ENCODE measurements at regions not wholly inside any gene's neighbourhood (a gene's known extent, or its start where the extent isn't known, plus 50 kb on each side); places are given as distances from the start of the nearest gene placed in this dataset.

- Histone ChIP-seq H3K4me3 (no peak overlapping the region), H3K4me1 (no peaks in the 10 kb centered on the region), H3K27me3 (peaks cover 0 to 21% (median 0%) of the 10 kb centered on the region in 4 donors), H3K9me3 (peaks cover 0 to 3% (median 0%) of the 10 kb centered on the region in 4 donors), H3K36me3 (no peaks in the 10 kb centered on the region), H3K27ac (replicated peaks in 1 of 4) (no peak overlapping the region)
- TF ChIP-seq CTCF (IDR thresholded peaks at IDR 0.05) (no peak), POLR2AphosphoS5 (IDR thresholded peaks at IDR 0.05) (no peak), EP300 (IDR thresholded peaks at IDR 0.05) (no peak)
- DNase-seq (ENCODE audit: extremely low spot score), result no peak
- intact Hi-C loops (cut with DNase I), result no loop called here
These were observed 67.8 kb downstream of the GP2 start for GRCh38 chr16:20259541-20259940.

GRCh38 chr16:20257234-20257633, 70.1 kb downstream of the GP2 start:
- 60% methylated on average over 3 of the region's 3 CpGs for WGBS
- TF ChIP-seq EP300 (IDR thresholded peaks at IDR 0.05) (no peak), POLR2A (IDR thresholded peaks at IDR 0.05; ENCODE audit: low read depth) (no peak), POLR2AphosphoS5 (IDR thresholded peaks at IDR 0.05) (no peak), CTCF (IDR thresholded peaks at IDR 0.05) (no peak)

GRCh38 chr16:20255002-20255401, 72.3 kb downstream of the GP2 start:
- DNase-seq (ENCODE audit: extremely low spot score), result no peak
- H3K36me3 ChIP-seq, result no peaks in the 10 kb centered on the region
- no peaks in the 10 kb centered on the region for H3K4me1 ChIP-seq
- no peaks in the 10 kb centered on the region for H3K27me3 ChIP-seq
- no peak overlapping the region for H3K27ac ChIP-seq (replicated peaks in 1 of 4)
- no peak overlapping the region for H3K4me3 ChIP-seq
- intact Hi-C loops (cut with DNase I), result no loop called here
- TF ChIP-seq POLR2A (IDR thresholded peaks at IDR 0.05; ENCODE audit: low read depth) (no peak), EP300 (IDR thresholded peaks at IDR 0.05) (no peak)
- H3K9me3 ChIP-seq, result peaks cover 0 to 3% (median 0%) of the 10 kb centered on the region in 4 donors
- WGBS, result 74% methylated on average over 1 of the region's 1 CpG

More at GRCh38 chr16:20257234-20257633, 70.1 kb downstream of the GP2 start:
- Histone ChIP-seq H3K27ac (replicated peaks in 1 of 4) (no peak overlapping the region), H3K4me3 (no peak overlapping the region), H3K36me3 (no peaks in the 10 kb centered on the region), H3K27me3 (peaks cover 0 to 8% (median 0%) of the 10 kb centered on the region in 4 donors), H3K4me1 (no peaks in the 10 kb centered on the region), H3K9me3 (peaks cover 0 to 3% (median 0%) of the 10 kb centered on the region in 4 donors)
- intact Hi-C loops (cut with DNase I), result no loop called here
- no peak for DNase-seq (ENCODE audit: extremely low spot score)

- WGBS, result 51% methylated on average over 2 of the region's 2 CpGs
- Histone ChIP-seq H3K27me3 (no peaks in the 10 kb centered on the region), H3K4me1 (no peaks in the 10 kb centered on the region), H3K27ac (replicated peaks in 1 of 4) (no peak overlapping the region), H3K9me3 (no peaks in the 10 kb centered on the region), H3K4me3 (no peak overlapping the region), H3K36me3 (no peaks in the 10 kb centered on the region)
- TF ChIP-seq POLR2A (IDR thresholded peaks at IDR 0.05; ENCODE audit: low read depth) (no peak), EP300 (IDR thresholded peaks at IDR 0.05) (no peak), POLR2AphosphoS5 (IDR thresholded peaks at IDR 0.05) (no peak), CTCF (IDR thresholded peaks at IDR 0.05) (no peak)
- intact Hi-C loops (cut with DNase I), result no loop called here
- DNase-seq (ENCODE audit: extremely low spot score), result no peak
These were observed 73.5 kb downstream of the GP2 start for GRCh38 chr16:20253825-20254224.

- TF ChIP-seq POLR2AphosphoS5 (IDR thresholded peaks at IDR 0.05), result no peak
- Histone ChIP-seq H3K4me3 (no peak overlapping the region), H3K9me3 (no peaks in the 10 kb centered on the region), H3K4me1 (no peaks in the 10 kb centered on the region), H3K27ac (replicated peaks in 1 of 4) (no peak overlapping the region), H3K36me3 (no peaks in the 10 kb centered on the region), H3K27me3 (no peaks in the 10 kb centered on the region)
- DNase-seq (ENCODE audit: extremely low spot score), result no peak
- 67% methylated on average over 1 of the region's 1 CpG for WGBS
- intact Hi-C loops (cut with DNase I), result no loop called here
These were observed 78.1 kb downstream of the GP2 start for GRCh38 chr16:20249211-20249610.

GRCh38 chr16:20247076-20247475, 80.2 kb downstream of the GP2 start:
- no peaks in the 10 kb centered on the region for H3K36me3 ChIP-seq
- intact Hi-C loops (cut with DNase I), result no loop called here
- 53% methylated on average over 3 of the region's 3 CpGs for WGBS
- DNase-seq (ENCODE audit: extremely low spot score), result no peak
- H3K4me3 ChIP-seq, result no peak overlapping the region
- peaks cover 0 to 10% (median 0%) of the 10 kb centered on the region in 4 donors for H3K27me3 ChIP-seq
- H3K27ac ChIP-seq (replicated peaks in 1 of 4), result no peak overlapping the region
- no peaks in the 10 kb centered on the region for H3K9me3 ChIP-seq
- no peak for TF ChIP-seq CTCF (IDR thresholded peaks at IDR 0.05)
- no peak for TF ChIP-seq POLR2AphosphoS5 (IDR thresholded peaks at IDR 0.05)
- no peak for TF ChIP-seq EP300 (IDR thresholded peaks at IDR 0.05)
- no peak for TF ChIP-seq POLR2A (IDR thresholded peaks at IDR 0.05; ENCODE audit: low read depth)
- no peaks in the 10 kb centered on the region for H3K4me1 ChIP-seq
